HepG2 (cell line): ENCODE measurements at regions not wholly inside any gene's neighbourhood (a gene's known extent, or its start where the extent isn't known, plus 50 kb on each side); places are given as distances from the start of the nearest gene placed in this dataset.

Experiments used
- CBX5 ChIP-seq: sonication (generic); formaldehyde crosslinking; IDR thresholded peaks from 2 replicates; pipeline ENCODE4 v1.4.0; 2020; ENCODE audit warnings: missing genetic modification reagents, borderline replicate concordance
- CREB1 ChIP-seq, 2 experiments: fragments of 450-650 bp in 1 of 2; IDR thresholded peaks; 2 replicates each; pipeline ENCODE4 v1.6.1; 2016 to 2017; ENCODE audit warnings: control low read depth in 1 of 2, mild to moderate bottlenecking in 1 of 2, missing compliant biosample characterization in 1 of 2, missing genetic modification characterization in 1 of 2
- FOXP4 ChIP-seq: sonication (generic); formaldehyde crosslinking; IDR thresholded peaks from 2 replicates; pipeline ENCODE4 v1.4.0; 2020; ENCODE audit warnings: missing genetic modification reagents
- GPN1 ChIP-seq: sonication (generic); formaldehyde crosslinking; IDR thresholded peaks from 2 replicates; pipeline ENCODE4 v1.5.1; 2020; ENCODE audit warnings: missing genetic modification reagents, borderline replicate concordance
- IKZF4 ChIP-seq: sonication (generic); formaldehyde crosslinking; IDR thresholded peaks from 2 replicates; pipeline ENCODE4 v1.5.1; 2020; ENCODE audit warnings: borderline replicate concordance, mild to moderate bottlenecking, low read depth, missing genetic modification reagents; ENCODE audit errors: not compliant biosample characterization
- POGZ ChIP-seq: sonication (generic); formaldehyde crosslinking; IDR thresholded peaks from 2 replicates; pipeline ENCODE4 v1.4.0; 2020; ENCODE audit warnings: mild to moderate bottlenecking, missing genetic modification reagents
- PREB ChIP-seq: sonication (generic); formaldehyde crosslinking; IDR thresholded peaks from 2 replicates; pipeline ENCODE4 v1.4.0; 2020; ENCODE audit warnings: missing genetic modification reagents
- SIX1 ChIP-seq: sonication (generic); formaldehyde crosslinking; IDR thresholded peaks from 2 replicates; pipeline ENCODE4 v1.4.0; 2020; ENCODE audit warnings: missing genetic modification reagents, borderline replicate concordance
- SSRP1 ChIP-seq: IDR thresholded peaks from 2 replicates; pipeline ENCODE4 v1.6.1; 2016; ENCODE audit warnings: control low read depth
- ZBTB26 ChIP-seq: IDR thresholded peaks from 2 replicates; pipeline ENCODE4 v1.6.1; 2016; ENCODE audit warnings: missing compliant biosample characterization, missing genetic modification reagents, borderline replicate concordance
- ZBTB39 ChIP-seq: sonication (generic); formaldehyde crosslinking; IDR thresholded peaks from 2 replicates; pipeline ENCODE4 v1.5.0; 2020; ENCODE audit warnings: missing genetic modification reagents
- ZNF292 ChIP-seq: sonication (generic); formaldehyde crosslinking; IDR thresholded peaks from 2 replicates; pipeline ENCODE4 v1.8.1; 2022; ENCODE audit warnings: mild to moderate bottlenecking, low read depth, missing genetic modification reagents, borderline replicate concordance
- ZNF574 ChIP-seq: sonication (generic); formaldehyde crosslinking; IDR thresholded peaks from 2 replicates; pipeline ENCODE4 v1.4.0; 2020; ENCODE audit warnings: missing genetic modification reagents
- ZNF644 ChIP-seq: IDR thresholded peaks from 2 replicates; pipeline ENCODE4 v1.6.1; 2016; ENCODE audit warnings: low read depth
- ZNF878 ChIP-seq: sonication (generic); formaldehyde crosslinking; IDR thresholded peaks from 2 replicates; pipeline ENCODE4 v1.8.1; 2023; ENCODE audit warnings: mild to moderate bottlenecking, missing genetic modification reagents, moderate library complexity
- ZNF891 ChIP-seq: sonication (generic); formaldehyde crosslinking; IDR thresholded peaks from 2 replicates; pipeline ENCODE4 v1.5.0; 2020; ENCODE audit warnings: mild to moderate bottlenecking, missing genetic modification reagents
- ZSCAN31 ChIP-seq: sonication (generic); formaldehyde crosslinking; IDR thresholded peaks from 2 replicates; pipeline ENCODE4 v1.5.0; 2020; ENCODE audit warnings: low read depth, mild to moderate bottlenecking, missing genetic modification reagents
- ZUFSP ChIP-seq: sonication (generic); formaldehyde crosslinking; IDR thresholded peaks from 2 replicates; pipeline ENCODE4 v1.9.0; 2021; ENCODE audit warnings: missing genetic modification reagents, mild to moderate bottlenecking, borderline replicate concordance

GRCh38 chr10:93235686-93236085 is 162.0 kb downstream of the CYP26A1 start (continued):
- TF ChIP-seq ZNF574 (CRISPR knock-in tag) (0 out of 2 replicates have a peak, but pooled peaks have one; percentile 16), ZNF644 (peak; percentile 96), CBX5 (CRISPR knock-in tag) (0 out of 2 replicates have a peak, but pooled peaks have one; percentile 13), SIX1 (CRISPR knock-in tag) (peak; percentile 23; the same call in 1 of the 2 replicates), ZBTB26 (CRISPR knock-in tag) (peak; percentile 64; the same call in 1 of the 2 replicates), IKZF4 (CRISPR knock-in tag) (no peak), SSRP1 (CRISPR knock-in tag) (no peak), POGZ (CRISPR knock-in tag) (peak; percentile 75), ZNF891 (no peak), PREB (no peak), ZNF878 (CRISPR knock-in tag) (peak; percentile 51; the same call in 1 of the 2 replicates), ZSCAN31 (CRISPR knock-in tag) (0 out of 2 replicates have a peak, but pooled peaks have one; percentile 31), FOXP4 (peak; percentile 30; the same call in 1 of the 2 replicates), CREB1 (IDR thresholded peaks at IDR 0.05) (peak; percentile 77), CREB1 (CRISPR knock-in tag; IDR thresholded peaks at IDR 0.05) (peak; percentile 40; the same call in 1 of the 2 replicates), ZBTB39 (peak; percentile 80; the same call in 1 of the 2 replicates), GPN1 (CRISPR knock-in tag) (no peak), ZUFSP (CRISPR knock-in tag) (no peak), ZNF292 (CRISPR knock-in tag) (peak; percentile 85; the same call in 1 of the 2 replicates)
